Activated naive CD8-positive, alpha-beta T cell treated with anti-CD3 and anti-CD28 coated beads, Interleukin-2, amount 10 ng/mL, durations not matched to agents 7 days and 5 days (primary cell): ENCODE measurements at regions not wholly inside any gene's neighbourhood (a gene's known extent, or its start where the extent isn't known, plus 50 kb on each side); places are given as distances from the start of the nearest gene placed in this dataset.
A peak's percentile ranks its signal among the peaks of the same experiment; 100 is the strongest.

Source experiments
- ATAC-seq: fragments of 150-1000 bp; cut with Tn5 transposase; one replicate; pipeline ENCODE4 v1.10.0; 2021; ENCODE audit warnings: low read depth, moderate library complexity
- POLR2A ChIA-PET: fragments of 350-600 bp; sonication (Branson Sonifier 250); formaldehyde crosslinking; loops from one replicate; lab custom pipeline; 2021; ENCODE audit warnings: antibody characterized with exemption; lab: Charles Lee
- DNase-seq: peaks from one replicate; pipeline ENCODE4 v3.0.0; 2021
- H3K27ac Mint-ChIP-seq: one replicate; pipeline ENCODE4 v1.8.0; 2022; ENCODE audit warnings: mild to moderate bottlenecking, mixed read lengths
- H3K27me3 Mint-ChIP-seq: one replicate; pipeline ENCODE4 v1.8.0; 2022; ENCODE audit warnings: mild to moderate bottlenecking, moderate library complexity, mixed read lengths
- H3K36me3 Mint-ChIP-seq: one replicate; pipeline ENCODE4 v1.8.0; 2021; ENCODE audit warnings: mild to moderate bottlenecking, mixed read lengths
- H3K4me1 Mint-ChIP-seq: one replicate; pipeline ENCODE4 v1.8.0; 2021; ENCODE audit warnings: mixed read lengths
- H3K4me3 Mint-ChIP-seq: one replicate; pipeline ENCODE4 v1.8.0; 2022; ENCODE audit warnings: mild to moderate bottlenecking, moderate library complexity, mixed read lengths
- H3K9me3 Mint-ChIP-seq: one replicate; pipeline ENCODE4 v1.8.0; 2021; ENCODE audit warnings: mixed read lengths

- ATAC-seq: no peak
- Mint-ChIP-seq H3K36me3 (peaks cover 14% of the 10 kb centered on the region), H3K4me1 (peaks cover 36% of the 10 kb centered on the region), H3K4me3 (peak overlapping the region; percentile 43), H3K27me3 (no peaks in the 10 kb centered on the region), H3K9me3 (no peaks in the 10 kb centered on the region), H3K27ac (peak overlapping the region; percentile 62)
- DNase-seq: no peak
- POLR2A ChIA-PET: interaction anchor here (1.0 kb wide), 1 partner anchor 99 kb away, joined by 4 read pairs; no protein-coding TSS in a partner anchor
Observed at GRCh38 chr2:144233733-144234541, 286.0 kb downstream of the ZEB2 start.

DNA sequence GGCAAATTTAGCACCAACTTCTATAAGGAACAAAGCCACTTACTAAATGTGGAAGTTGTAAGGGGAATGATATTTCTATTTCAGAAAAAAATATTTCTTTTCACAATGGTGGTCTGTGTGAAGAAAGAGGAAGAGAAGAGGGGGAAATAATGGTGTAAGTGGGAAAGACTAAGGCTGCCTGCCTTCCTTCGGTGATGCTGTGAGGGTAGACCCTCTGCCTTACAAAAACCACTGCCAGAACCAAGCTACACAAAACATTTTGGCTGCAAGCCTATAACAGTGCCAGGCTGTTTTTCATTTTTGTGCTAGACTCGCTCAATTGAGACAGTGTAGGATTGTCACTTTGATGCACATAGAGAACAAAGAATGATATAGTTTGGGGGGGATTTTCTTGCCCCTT, 286.6 kb downstream of the ZEB2 start:
- DNase-seq (no peak), ATAC-seq (peak; percentile 31)
- H3K4me1 Mint-ChIP-seq: peaks cover 31% of the 10 kb centered on the region
- H3K27me3 Mint-ChIP-seq: no peaks in the 10 kb centered on the region
- H3K27ac Mint-ChIP-seq: peak overlapping the region; percentile 62
- POLR2A ChIA-PET: no interaction called here
- H3K36me3 Mint-ChIP-seq: peaks cover 14% of the 10 kb centered on the region
- peak overlapping the region; percentile 43 for H3K4me3 Mint-ChIP-seq
- no peaks in the 10 kb centered on the region for H3K9me3 Mint-ChIP-seq

DNA sequence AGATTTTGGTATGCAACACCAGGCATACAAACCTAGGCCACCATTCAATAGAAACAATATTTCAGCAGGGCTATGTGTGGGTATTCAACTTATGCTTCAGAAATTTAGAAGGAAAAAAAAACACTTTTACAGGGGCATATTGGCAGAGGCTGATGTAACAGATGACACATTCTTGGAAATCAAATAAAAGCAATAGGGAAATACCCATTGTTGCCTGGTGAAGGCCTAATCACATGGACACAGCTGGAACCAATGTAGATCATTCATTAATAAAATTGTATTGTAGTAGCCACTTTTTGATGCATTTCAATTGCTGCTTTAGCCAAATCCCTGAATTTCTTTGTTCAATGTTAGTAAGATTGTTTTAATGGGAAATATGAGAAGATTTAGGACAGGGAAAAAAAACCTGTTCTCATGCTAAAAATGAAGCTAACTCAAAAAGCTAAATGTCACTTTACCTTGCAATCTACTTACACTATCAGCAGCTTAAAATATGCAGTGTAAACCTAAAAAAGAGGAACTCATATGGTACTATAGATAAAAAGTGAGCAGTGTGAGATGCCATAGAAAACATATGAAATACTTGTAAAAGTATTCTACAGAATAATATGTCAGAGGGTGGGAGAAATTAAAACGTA, 289.4 kb downstream of the ZEB2 start:
- Mint-ChIP-seq H3K4me1 (peaks cover 29% of the 10 kb centered on the region), H3K27me3 (no peaks in the 10 kb centered on the region), H3K9me3 (peaks cover 1% of the 10 kb centered on the region), H3K4me3 (no peak overlapping the region), H3K36me3 (peaks cover 18% of the 10 kb centered on the region), H3K27ac (no peak overlapping the region)
- DNase-seq (no peak), ATAC-seq (no peak)
- POLR2A ChIA-PET: no interaction called here

GRCh38 chr2:144230033-144230432, 289.9 kb downstream of the ZEB2 start:
- POLR2A ChIA-PET: no interaction called here
- ATAC-seq (no peak), DNase-seq (no peak)
- Mint-ChIP-seq H3K4me1 (peaks cover 28% of the 10 kb centered on the region), H3K9me3 (peaks cover 1% of the 10 kb centered on the region), H3K27me3 (no peaks in the 10 kb centered on the region), H3K36me3 (peaks cover 15% of the 10 kb centered on the region), H3K27ac (no peak overlapping the region), H3K4me3 (no peak overlapping the region)

DNA sequence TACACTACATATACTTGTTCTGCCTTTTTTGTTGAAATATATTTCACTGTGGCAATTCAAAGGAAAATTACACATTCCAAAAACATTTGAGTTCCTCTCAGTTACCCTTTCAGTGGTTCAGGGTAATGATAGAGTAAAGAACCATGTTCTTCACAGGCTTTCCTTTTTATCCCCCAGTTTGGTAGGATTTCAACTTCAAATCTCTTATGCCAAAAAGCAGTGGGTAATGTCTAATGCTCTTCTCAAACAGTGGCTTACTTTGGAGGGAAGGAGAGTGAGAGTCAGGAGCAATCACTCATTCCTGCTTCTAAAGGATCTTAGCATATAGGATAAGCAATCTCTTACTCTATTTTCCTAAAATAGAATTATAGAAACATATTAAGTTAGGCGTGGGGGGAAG, 290.6 kb downstream of the ZEB2 start:
- POLR2A ChIA-PET: no interaction called here
- H3K4me3 Mint-ChIP-seq: no peak overlapping the region
- peaks cover 1% of the 10 kb centered on the region for H3K9me3 Mint-ChIP-seq
- peaks cover 22% of the 10 kb centered on the region for H3K4me1 Mint-ChIP-seq
- DNase-seq (no peak), ATAC-seq (no peak)
- H3K27ac Mint-ChIP-seq: no peak overlapping the region
- peaks cover 10% of the 10 kb centered on the region for H3K36me3 Mint-ChIP-seq
- H3K27me3 Mint-ChIP-seq: no peaks in the 10 kb centered on the region

DNA sequence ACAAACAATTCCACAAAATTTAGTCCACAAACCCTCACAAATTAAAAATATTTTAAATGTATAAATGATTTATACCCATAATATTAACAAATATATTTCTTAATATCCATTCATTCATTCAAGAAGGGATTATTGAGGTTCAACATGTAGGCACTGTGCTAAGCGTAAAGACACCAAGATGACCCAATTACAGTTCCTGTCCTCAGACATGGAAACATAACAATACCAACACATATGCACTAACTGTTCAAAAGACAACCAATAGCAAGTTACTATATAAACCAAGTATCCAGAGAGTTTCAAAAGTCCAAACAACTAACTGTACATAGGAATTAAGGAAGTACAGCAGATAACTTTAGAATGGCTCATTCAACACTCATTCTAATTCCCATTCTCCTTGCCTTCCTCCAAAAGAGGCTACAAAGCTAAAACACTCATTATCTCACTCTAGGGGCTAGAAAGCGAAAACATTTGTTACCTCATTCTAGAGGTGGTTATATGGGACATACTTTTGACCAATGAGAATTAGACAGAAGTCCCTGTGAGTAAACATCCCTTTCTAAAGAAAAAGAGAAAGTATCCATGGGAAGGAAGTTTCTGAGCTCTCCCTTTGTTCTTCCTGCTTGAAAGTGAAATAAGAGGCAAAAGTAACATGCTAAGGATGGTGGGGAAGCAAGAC, 292.4 kb downstream of the ZEB2 start:
- DNase-seq: no peak
- Mint-ChIP-seq H3K4me3 (peak overlapping the region; percentile 14), H3K36me3 (peaks cover 8% of the 10 kb centered on the region), H3K9me3 (peaks cover 1% of the 10 kb centered on the region), H3K27ac (no peak overlapping the region), H3K4me1 (peaks cover 8% of the 10 kb centered on the region), H3K27me3 (no peaks in the 10 kb centered on the region)
- POLR2A ChIA-PET: no interaction called here
- ATAC-seq: no peak

- DNase-seq (no peak), ATAC-seq (no peak)
- Mint-ChIP-seq H3K4me1 (peaks cover 6% of the 10 kb centered on the region), H3K27ac (no peak overlapping the region), H3K27me3 (no peaks in the 10 kb centered on the region), H3K36me3 (peaks cover 8% of the 10 kb centered on the region), H3K9me3 (peaks cover 1% of the 10 kb centered on the region), H3K4me3 (no peak overlapping the region)
- POLR2A ChIA-PET: no interaction called here
Observed at GRCh38 chr2:144225076-144225475, 294.8 kb downstream of the ZEB2 start.

DNA sequence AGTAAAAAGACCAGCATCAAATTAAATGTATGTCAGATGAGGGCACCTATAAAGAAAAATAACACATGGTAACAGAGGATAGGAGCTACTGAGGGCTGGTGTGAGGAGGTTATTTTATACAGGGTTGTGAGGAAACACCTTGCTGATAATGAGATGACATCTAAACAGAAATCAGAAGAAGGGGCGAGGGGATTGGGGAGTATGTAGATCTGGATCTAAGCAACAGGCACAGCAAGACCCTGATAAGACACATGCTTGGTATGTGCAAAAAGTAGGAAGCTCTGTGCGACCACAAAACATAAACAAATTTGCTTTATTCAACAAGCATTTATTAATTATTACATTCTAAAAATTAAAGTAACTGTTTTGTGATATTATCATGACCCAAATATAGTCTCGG, 295.4 kb downstream of the ZEB2 start:
- DNase-seq (no peak), ATAC-seq (no peak)
- H3K9me3 Mint-ChIP-seq: peaks cover 1% of the 10 kb centered on the region
- POLR2A ChIA-PET: no interaction called here
- H3K36me3 Mint-ChIP-seq: peaks cover 8% of the 10 kb centered on the region
- peaks cover 6% of the 10 kb centered on the region for H3K4me1 Mint-ChIP-seq
- no peak overlapping the region for H3K27ac Mint-ChIP-seq
- H3K27me3 Mint-ChIP-seq: no peaks in the 10 kb centered on the region
- no peak overlapping the region for H3K4me3 Mint-ChIP-seq

DNA sequence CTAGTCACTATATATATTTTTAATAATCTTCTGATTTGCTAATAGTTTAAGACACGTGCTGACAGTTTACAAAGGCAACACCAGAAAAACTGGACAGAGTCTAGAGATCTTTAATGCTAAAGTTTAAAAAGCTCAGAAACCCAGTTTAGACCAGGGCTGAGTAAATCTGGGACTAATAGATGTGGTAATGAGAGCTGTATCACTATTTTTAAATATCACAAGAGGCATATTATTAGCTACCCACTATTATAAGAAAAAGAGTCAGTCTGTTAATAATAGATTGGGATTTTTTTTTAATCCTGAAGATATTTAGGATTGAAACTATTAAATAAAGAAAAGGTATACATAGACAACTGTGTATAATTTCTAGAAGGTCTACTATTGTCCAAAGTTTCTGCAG, 299.9 kb downstream of the ZEB2 start:
- POLR2A ChIA-PET: no interaction called here
- H3K4me1 Mint-ChIP-seq: peaks cover 10% of the 10 kb centered on the region
- H3K27ac Mint-ChIP-seq: no peak overlapping the region
- ATAC-seq (no peak), DNase-seq (no peak)
- H3K9me3 Mint-ChIP-seq: no peaks in the 10 kb centered on the region
- H3K36me3 Mint-ChIP-seq: peaks cover 2% of the 10 kb centered on the region
- no peak overlapping the region for H3K4me3 Mint-ChIP-seq
- no peaks in the 10 kb centered on the region for H3K27me3 Mint-ChIP-seq

DNA sequence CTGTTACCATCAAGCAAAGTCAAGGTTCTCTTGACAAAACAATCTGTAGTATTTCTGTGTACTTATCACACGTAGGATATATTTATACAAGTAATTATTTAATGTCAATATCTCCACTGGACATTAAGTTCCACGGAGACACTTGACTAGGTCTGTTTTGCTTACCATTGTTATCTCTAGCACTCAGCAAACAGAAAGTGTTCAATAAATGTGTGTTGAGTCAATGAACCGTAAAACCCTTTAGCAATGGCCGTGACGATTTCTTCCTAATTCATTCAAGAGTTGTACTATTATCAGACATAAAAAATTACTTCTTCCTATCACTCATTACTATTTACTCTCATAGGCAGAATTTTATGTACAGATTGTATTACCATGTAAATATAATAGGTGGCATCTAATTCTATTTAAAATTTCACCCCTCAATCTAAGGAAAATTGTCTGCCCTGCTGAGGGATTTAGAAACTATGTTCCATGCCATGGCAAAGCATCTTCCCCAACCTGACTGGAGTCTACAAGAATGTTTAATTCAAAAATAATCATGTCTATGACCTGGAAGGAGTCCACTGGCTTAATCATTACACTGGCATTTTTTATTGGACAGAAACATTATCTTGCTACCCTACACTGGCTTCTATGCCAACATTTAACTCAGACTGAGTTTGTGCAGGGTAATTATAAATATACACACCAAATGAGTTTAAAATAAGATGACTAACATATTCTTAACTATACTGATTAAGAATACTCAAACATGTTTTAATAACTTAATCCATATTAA, 301.9 kb downstream of the ZEB2 start:
- Mint-ChIP-seq H3K9me3 (no peaks in the 10 kb centered on the region), H3K27ac (no peak overlapping the region), H3K4me3 (no peak overlapping the region), H3K27me3 (no peaks in the 10 kb centered on the region), H3K4me1 (peaks cover 19% of the 10 kb centered on the region), H3K36me3 (peaks cover 4% of the 10 kb centered on the region)
- POLR2A ChIA-PET: no interaction called here
- DNase-seq: no peak
- ATAC-seq: no peak

- Mint-ChIP-seq H3K4me1 (peaks cover 26% of the 10 kb centered on the region), H3K4me3 (peak overlapping the region; percentile 29), H3K27me3 (no peaks in the 10 kb centered on the region), H3K9me3 (peaks cover under 1% of the 10 kb centered on the region), H3K27ac (peak overlapping the region; percentile 90), H3K36me3 (peaks cover 10% of the 10 kb centered on the region)
- ATAC-seq: peak; percentile 66
- POLR2A ChIA-PET: no interaction called here
- no peak for DNase-seq
Observed at GRCh38 chr2:144215701-144216675, 303.9 kb downstream of the ZEB2 start.

DNA sequence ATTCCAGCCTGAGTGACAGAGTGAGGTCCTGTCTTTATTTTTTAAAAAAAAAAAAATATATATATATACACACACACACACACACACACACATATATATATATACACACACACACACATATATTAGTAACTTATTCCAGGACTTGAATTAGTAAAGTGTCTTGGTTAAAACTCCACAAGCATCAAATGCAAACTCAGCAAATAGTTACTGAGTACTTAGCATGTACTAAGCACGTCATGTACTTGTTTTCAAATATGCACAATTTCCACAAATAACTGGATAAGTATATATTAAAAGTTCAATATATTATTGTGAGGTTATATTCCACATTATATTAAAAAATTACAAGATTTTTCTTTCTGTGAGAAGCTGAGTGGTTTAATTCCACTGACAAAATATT, 304.7 kb downstream of the ZEB2 start:
- Mint-ChIP-seq H3K9me3 (peaks cover 3% of the 10 kb centered on the region), H3K27me3 (no peaks in the 10 kb centered on the region), H3K4me3 (no peak overlapping the region), H3K4me1 (peaks cover 29% of the 10 kb centered on the region), H3K27ac (no peak overlapping the region), H3K36me3 (peaks cover 15% of the 10 kb centered on the region)
- POLR2A ChIA-PET: no interaction called here
- ATAC-seq (no peak), DNase-seq (no peak)
